Right cardiac atrium (tissue), 5 donors: ENCODE measurements at regions not wholly inside any gene's neighbourhood (a gene's known extent, or its start where the extent isn't known, plus 50 kb on each side); places are given as distances from the start of the nearest gene placed in this dataset.
A peak's percentile ranks its signal among the peaks of the same experiment; 100 is the strongest.

Experiments
- ATAC-seq, 2 donors: fragments of 200-7000 bp; cut with Tn5 transposase; one replicate each; pipeline versions ENCODE4 v1.8.0 to v1.9.1; 2020; ENCODE audit warnings: moderate library complexity in 2 of 2, mild to moderate bottlenecking in 1 of 2
- DNase-seq, 3 donors: peaks; one replicate each; pipeline ENCODE4 v3.0.0-alpha.2; 2020
- H3K27ac ChIP-seq: one replicate; pipeline ENCODE4 v1.5.1; 2013; ENCODE audit warnings: mild to moderate bottlenecking, low read length, control low read depth, moderate library complexity
- H3K27me3 ChIP-seq: one replicate; pipeline ENCODE4 v1.6.1; 2013; ENCODE audit not compliant: control insufficient read depth, insufficient read depth
- H3K4me1 ChIP-seq: one replicate; pipeline ENCODE4 v1.6.1; 2013; ENCODE audit warnings: low read length; ENCODE audit not compliant: control insufficient read depth, insufficient read depth
- H3K4me3 ChIP-seq: one replicate; pipeline ENCODE4 v1.5.1; 2013; ENCODE audit warnings: low read length, control low read depth
- H3K9me3 ChIP-seq: one replicate; pipeline ENCODE4 v1.6.1; 2013; ENCODE audit warnings: low read length; ENCODE audit not compliant: control insufficient read depth
- WGBS: extraction: QIAGEN DNeasy Blood & Tissue Kit; methylation state at CpG from one replicate; pipeline ENCODE4 v1.1.7; 2013; 5-methylcytosine and 5-hydroxymethylcytosine counted together
- intact Hi-C, 4 donors: fragments of 100-400 bp; cut with DNase I; formaldehyde crosslinking; loops; one replicate each; pipeline versions ENCODE4 v1.11.0 to v1.14.0; 2022 to 2023
- donor health status: healthy with polysubstance abuse.
- donor health status: DM: no; HTN: yes; CAD: no.
- donor health status: DM: no; HTN: no; CAD: no.
- donor health status: DM: no; HTN: yes; CAD: no; lungs with severe emphysema.
- donor health status: DM: yes; HTN: yes; CAD: no.

- no peak for DNase-seq
- Histone ChIP-seq H3K27ac (no peak overlapping the region), H3K4me3 (no peak overlapping the region), H3K9me3 (no peaks in the 10 kb centered on the region), H3K4me1 (no peaks in the 10 kb centered on the region), H3K27me3 (no peaks in the 10 kb centered on the region)
- ATAC-seq: no peak
- intact Hi-C loops: no loop called here
- WGBS: 66% methylated on average over 1 of the region's 1 CpG
Observed at GRCh38 chr10:120262857-120263547, 194.0 kb upstream of the PLPP4 start.

GRCh38 chr10:120266022-120266421 lies 191.0 kb upstream of the PLPP4 start:
- Histone ChIP-seq H3K27ac (no peak overlapping the region), H3K9me3 (no peaks in the 10 kb centered on the region), H3K4me3 (no peak overlapping the region), H3K27me3 (no peaks in the 10 kb centered on the region), H3K4me1 (no peaks in the 10 kb centered on the region)
- DNase-seq: no peak
- intact Hi-C loops: no loop called here
- WGBS: 88% methylated on average over 3 of the region's 3 CpGs
- no peak for ATAC-seq

DNA sequence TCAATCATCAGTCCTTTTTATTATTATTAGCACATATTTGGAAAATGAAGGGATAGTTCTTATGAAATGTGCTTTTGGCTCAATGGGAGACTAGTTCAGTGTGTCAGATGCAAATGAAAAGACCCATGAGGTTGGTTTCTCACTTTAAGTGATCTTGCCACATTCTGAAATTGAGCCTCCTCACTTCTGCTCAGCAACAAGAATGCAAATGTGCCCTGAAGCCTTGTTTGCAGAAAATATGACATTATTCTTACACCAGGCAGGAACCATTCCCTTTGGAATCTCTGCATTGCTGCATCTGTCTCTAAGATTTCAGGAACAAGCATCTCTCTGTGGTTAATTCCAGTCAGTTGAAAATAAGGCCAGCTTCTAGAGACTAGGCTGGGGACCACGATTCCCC lies 186.1 kb upstream of the PLPP4 start:
- DNase-seq: no peak
- Histone ChIP-seq H3K27ac (no peak overlapping the region), H3K4me3 (no peak overlapping the region), H3K27me3 (no peaks in the 10 kb centered on the region), H3K9me3 (no peaks in the 10 kb centered on the region), H3K4me1 (no peaks in the 10 kb centered on the region)
- no peak for ATAC-seq
- intact Hi-C loops: no loop called here
- 45% methylated on average over 1 of the region's 1 CpG for WGBS

DNA sequence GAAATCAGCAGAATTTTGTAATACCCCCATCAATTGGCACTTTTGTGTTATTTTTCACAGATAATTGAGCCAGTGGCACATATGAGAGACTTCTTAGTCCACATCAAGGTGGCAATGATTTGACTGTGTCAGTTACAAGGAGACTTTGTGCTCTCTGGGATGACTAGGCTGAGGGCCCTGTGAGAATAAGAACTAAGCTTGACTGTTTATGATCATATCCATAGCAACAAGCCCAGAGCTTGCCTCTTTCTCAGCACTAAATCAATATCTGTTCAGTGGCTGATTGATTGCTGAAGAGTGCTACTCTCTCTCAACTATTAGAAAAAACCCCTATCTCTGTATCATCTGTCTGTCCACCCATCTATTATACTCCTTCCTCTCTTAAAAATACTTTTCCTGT lies 185.3 kb upstream of the PLPP4 start:
- Histone ChIP-seq H3K4me1 (no peaks in the 10 kb centered on the region), H3K4me3 (no peak overlapping the region), H3K27ac (no peak overlapping the region), H3K9me3 (no peaks in the 10 kb centered on the region), H3K27me3 (no peaks in the 10 kb centered on the region)
- ATAC-seq: no peak
- no peak for DNase-seq
- intact Hi-C loops: no loop called here

DNA sequence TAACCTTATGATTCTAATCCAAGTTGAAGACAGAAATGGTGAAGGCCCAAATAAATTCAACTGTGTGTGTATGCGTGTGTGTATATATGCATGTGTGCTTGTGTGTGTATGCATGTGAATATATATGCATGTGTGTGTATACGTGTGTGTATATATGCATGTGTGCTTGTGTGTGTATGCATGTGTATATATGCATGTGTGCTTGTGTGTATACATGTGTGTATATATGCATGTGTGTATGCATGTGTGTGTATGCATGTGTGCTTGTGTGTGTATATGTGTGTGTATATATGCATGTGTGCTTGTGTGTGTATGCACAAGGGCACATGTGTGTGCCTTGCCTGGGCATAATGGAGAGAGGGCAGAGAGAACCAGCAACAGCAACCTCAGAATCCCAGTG lies 184.7 kb upstream of the PLPP4 start:
- WGBS: 92% methylated on average over 2 of the region's 2 CpGs
- intact Hi-C loops: no loop called here
- Histone ChIP-seq H3K4me1 (no peaks in the 10 kb centered on the region), H3K27ac (no peak overlapping the region), H3K9me3 (no peaks in the 10 kb centered on the region), H3K27me3 (no peaks in the 10 kb centered on the region), H3K4me3 (no peak overlapping the region)
- no peak for DNase-seq
- ATAC-seq: no peak

- Histone ChIP-seq H3K27me3 (no peaks in the 10 kb centered on the region), H3K9me3 (no peaks in the 10 kb centered on the region), H3K27ac (no peak overlapping the region), H3K4me1 (no peaks in the 10 kb centered on the region), H3K4me3 (no peak overlapping the region)
- DNase-seq (no peak), ATAC-seq (no peak)
- 20% methylated on average over 1 of the region's 1 CpG for WGBS
- intact Hi-C loops: no loop called here
Observed at GRCh38 chr10:120278069-120278468, 179.0 kb upstream of the PLPP4 start.

DNA sequence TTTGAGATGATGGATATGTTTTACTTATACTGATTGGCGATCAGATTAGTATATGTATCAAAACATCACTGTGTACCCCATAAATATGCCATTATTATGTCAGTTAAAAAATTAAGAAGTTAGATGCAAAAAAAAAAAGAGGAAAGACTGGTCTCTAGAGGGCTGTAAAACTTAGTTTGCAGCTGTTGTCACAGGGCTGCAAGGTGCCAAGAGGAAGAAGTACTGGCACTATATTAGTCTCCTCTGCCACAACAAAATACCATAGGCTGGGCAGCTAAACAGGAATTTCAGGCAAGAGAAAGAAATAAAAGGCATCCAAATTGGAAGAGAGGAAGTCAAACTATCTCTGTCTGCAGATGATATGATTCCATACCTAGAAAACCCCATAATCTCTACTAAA lies 177.8 kb upstream of the PLPP4 start:
- H3K4me1 ChIP-seq: no peaks in the 10 kb centered on the region
- DNase-seq (no peak), ATAC-seq (no peak)
- H3K4me3 ChIP-seq: no peak overlapping the region
- H3K27ac ChIP-seq: no peak overlapping the region
- H3K27me3 ChIP-seq: no peaks in the 10 kb centered on the region
- 93% methylated on average over 1 of the region's 1 CpG for WGBS
- H3K9me3 ChIP-seq: no peaks in the 10 kb centered on the region
- intact Hi-C loops: no loop called here

DNA sequence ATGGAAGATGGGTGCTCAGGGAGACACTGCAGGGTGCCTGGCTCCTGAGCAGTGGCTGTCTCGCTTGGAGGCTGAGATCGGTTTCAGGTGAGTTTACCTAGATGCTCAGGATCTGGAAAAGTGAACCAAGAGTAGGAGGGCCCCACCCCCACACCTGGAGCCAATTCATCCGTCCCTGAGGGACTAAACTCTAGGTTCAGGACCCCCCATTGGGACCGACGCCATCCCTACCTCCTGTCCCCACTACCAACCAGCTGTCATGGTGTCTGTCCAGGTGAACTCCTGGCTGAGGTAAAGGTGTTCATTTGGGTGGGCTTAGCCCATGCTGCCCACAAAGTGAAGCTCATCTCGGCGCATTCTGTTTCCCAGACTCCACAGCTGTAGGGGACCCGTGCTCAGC lies 174.6 kb upstream of the PLPP4 start:
- no peak for ATAC-seq

DNA sequence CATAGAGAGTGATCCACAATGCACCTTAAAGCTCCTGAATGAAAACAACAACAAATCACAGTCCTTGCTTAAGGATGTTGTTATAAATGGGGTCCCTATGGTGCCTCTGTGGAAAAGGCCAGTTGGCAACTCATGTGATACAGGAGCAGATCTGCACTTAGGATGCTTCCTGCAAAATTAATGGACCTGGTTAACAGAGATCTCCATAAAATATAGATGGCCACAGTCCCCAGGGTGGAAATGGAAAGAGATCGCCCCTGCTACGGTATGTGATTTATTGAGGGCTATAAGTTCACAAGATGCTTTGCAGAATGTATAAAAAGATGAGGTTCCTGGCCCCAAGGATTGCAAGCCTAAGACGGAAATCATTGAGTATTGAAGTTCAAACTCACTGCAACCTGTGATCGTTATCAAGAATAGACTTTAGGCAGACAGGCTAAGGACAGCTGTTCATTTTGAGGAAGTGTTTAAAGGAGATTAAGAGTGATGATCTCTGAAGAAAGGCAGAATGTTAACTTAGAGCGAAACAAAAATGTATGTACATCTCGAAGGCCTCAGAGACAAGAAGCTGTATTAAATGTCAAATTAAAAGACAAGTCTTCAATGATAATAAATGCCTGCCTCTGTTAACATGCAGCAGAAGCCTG lies 174.1 kb upstream of the PLPP4 start:
- intact Hi-C loops: no loop called here
- ATAC-seq (no peak), DNase-seq (no peak)
- Histone ChIP-seq H3K27ac (no peak overlapping the region), H3K4me3 (no peak overlapping the region), H3K9me3 (no peaks in the 10 kb centered on the region), H3K4me1 (no peaks in the 10 kb centered on the region), H3K27me3 (no peaks in the 10 kb centered on the region)
- WGBS: 77% methylated on average over 6 of the region's 6 CpGs

More for the DNA sequence above, 174.6 kb upstream of the PLPP4 start:
- Histone ChIP-seq H3K9me3 (no peaks in the 10 kb centered on the region), H3K27ac (no peak overlapping the region), H3K4me3 (no peak overlapping the region), H3K27me3 (no peaks in the 10 kb centered on the region), H3K4me1 (no peaks in the 10 kb centered on the region)
- WGBS: 81% methylated on average over 8 of the region's 8 CpGs
- intact Hi-C loops: no loop called here
- peak in 1 of 3 donors; percentile 19 for DNase-seq

- H3K9me3 ChIP-seq: no peaks in the 10 kb centered on the region
- H3K27me3 ChIP-seq: no peaks in the 10 kb centered on the region
- no peak overlapping the region for H3K4me3 ChIP-seq
- no peak overlapping the region for H3K27ac ChIP-seq
- intact Hi-C loops: no loop called here
- WGBS: 75% methylated on average over 6 of the region's 6 CpGs
- DNase-seq (no peak), ATAC-seq (no peak)
- H3K4me1 ChIP-seq: no peaks in the 10 kb centered on the region
Observed at GRCh38 chr10:120285408-120285807, 171.6 kb upstream of the PLPP4 start.

DNA sequence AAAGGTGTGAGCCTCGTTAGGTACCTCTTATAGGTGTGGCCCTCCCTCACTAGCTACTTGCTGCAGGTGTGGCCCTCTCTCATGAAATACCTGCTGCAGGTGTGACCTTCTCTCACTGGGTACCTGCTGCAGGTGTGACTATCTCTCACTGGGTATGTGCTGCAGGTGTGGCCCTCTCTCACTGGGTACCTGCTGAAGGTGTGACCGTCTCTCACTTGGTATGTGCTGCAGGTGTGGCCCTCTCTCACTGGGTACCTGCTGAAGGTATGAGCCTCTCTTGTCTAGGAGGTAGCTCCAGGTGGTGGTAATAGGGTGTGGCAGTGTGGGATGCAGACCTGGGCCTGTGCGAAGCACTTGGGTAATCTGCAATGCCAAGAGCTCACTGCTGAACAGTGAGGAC lies 170.7 kb upstream of the PLPP4 start:
- no peak overlapping the region for H3K4me3 ChIP-seq
- peak in 1 of 3 donors; percentile 14 for DNase-seq
- intact Hi-C loops: no loop called here
- no peak overlapping the region for H3K27ac ChIP-seq
- 87% methylated on average over 3 of the region's 3 CpGs for WGBS
- H3K4me1 ChIP-seq: no peaks in the 10 kb centered on the region
- no peaks in the 10 kb centered on the region for H3K27me3 ChIP-seq
- no peak for ATAC-seq
- H3K9me3 ChIP-seq: no peaks in the 10 kb centered on the region

DNA sequence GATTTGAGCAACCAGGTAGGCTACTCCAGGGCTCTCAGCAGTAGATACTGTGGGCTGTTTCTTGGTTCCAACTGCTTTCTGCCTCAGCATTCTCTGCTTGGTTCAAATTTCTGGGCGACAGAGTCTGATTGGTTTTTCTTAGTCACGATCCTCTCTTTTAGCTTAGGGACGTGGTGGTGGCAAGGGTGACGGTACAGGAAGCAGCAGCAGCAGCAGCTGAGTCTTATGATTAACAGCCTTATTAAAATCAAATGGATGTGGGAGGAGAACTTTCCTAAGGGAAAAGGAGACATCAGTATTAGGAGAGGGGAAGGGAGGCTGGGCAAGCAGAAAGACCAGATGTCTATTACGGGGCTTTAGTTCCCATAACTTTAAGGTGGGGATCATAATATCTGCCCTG lies 156.5 kb upstream of the PLPP4 start:
- no peaks in the 10 kb centered on the region for H3K4me1 ChIP-seq
- ATAC-seq (no peak), DNase-seq (no peak)
- no peaks in the 10 kb centered on the region for H3K27me3 ChIP-seq
- 66% methylated on average over 5 of the region's 5 CpGs for WGBS
- H3K27ac ChIP-seq: no peak overlapping the region
- no peaks in the 10 kb centered on the region for H3K9me3 ChIP-seq
- H3K4me3 ChIP-seq: no peak overlapping the region
- intact Hi-C loops: no loop called here
